B cell (primary cell): ENCODE measurements at regions not wholly inside any gene's neighbourhood (a gene's known extent, or its start where the extent isn't known, plus 50 kb on each side); places are given as distances from the start of the nearest gene placed in this dataset.

ENCODE experiments used
- ATAC-seq: fragments of 200-7000 bp; cut with Tn5 transposase; one replicate; pipeline ENCODE4 v1.10.0; 2021; ENCODE audit warnings: low read depth, mild to moderate bottlenecking, moderate number of reproducible peaks, moderate library complexity
- CTCF ChIA-PET: fragments of 350-600 bp; sonication (Branson Sonifier 250); formaldehyde crosslinking; loops from one replicate; lab custom pipeline; 2021; ENCODE audit warnings: antibody characterized with exemption, inconsistent platforms; lab: Charles Lee
- POLR2A ChIA-PET: fragments of 350-600 bp; sonication (Branson Sonifier 250); formaldehyde crosslinking; loops from one replicate; lab custom pipeline; 2021; ENCODE audit warnings: antibody characterized with exemption; lab: Charles Lee
- DNase-seq: peaks from one replicate; pipeline ENCODE4 v3.0.0; 2013
- H2AFZ ChIP-seq: 2 replicates; pipeline ENCODE4 v1.6.1; 2012; ENCODE audit warnings: mild to moderate bottlenecking, low read depth, low read length; ENCODE audit not compliant: insufficient read depth, poor library complexity, severe bottlenecking
- H3K27ac ChIP-seq, 2 donors: 1 replicate in 1 of 2; 2 replicates in 1 of 2; pipeline ENCODE4 v1.5.1; 2012 to 2013; ENCODE audit warnings: low read length in 2 of 2, mild to moderate bottlenecking in 2 of 2, moderate library complexity in 1 of 2
- H3K27me3 ChIP-seq, 4 experiments: fragments of 200-600 bp in 1 of 4; sonication (generic) in 1 of 4; replicated peaks in 1 of 4; 1 replicate in 2 of 4; 2 replicates in 2 of 4; pipeline versions ENCODE4 v1.6.1 to v1.7.0; 2013 to 2016; ENCODE audit warnings: low read length in 3 of 4, mild to moderate bottlenecking in 2 of 4, mixed read lengths in 1 of 4, moderate library complexity in 1 of 4; ENCODE audit not compliant: insufficient read depth in 4 of 4, control insufficient read depth in 3 of 4; ENCODE audit errors: control extremely low read depth in 1 of 4
- H3K36me3 ChIP-seq, 2 experiments: replicated peaks in 1 of 2; 1 replicate in 1 of 2; 2 replicates in 1 of 2; pipeline versions ENCODE4 v1.6.1 to v1.7.1; 2013; ENCODE audit warnings: low read length in 1 of 2; ENCODE audit not compliant: insufficient read depth in 2 of 2, control insufficient read depth in 1 of 2; ENCODE audit errors: control extremely low read depth in 1 of 2, extremely low read depth in 1 of 2
- H3K4me1 ChIP-seq, 2 donors: fragments of 200-600 bp in 1 of 2; sonication (generic) in 1 of 2; 1 replicate in 1 of 2; 2 replicates in 1 of 2; pipeline versions ENCODE4 v1.5.1 to v1.6.1; 2013 to 2017; ENCODE audit warnings: low read length in 2 of 2; ENCODE audit not compliant: control insufficient read depth in 2 of 2, insufficient read depth in 2 of 2
- H3K4me2 ChIP-seq: replicated peaks from 2 replicates; pipeline ENCODE3; 2012; ENCODE audit warnings: mild to moderate bottlenecking, low read depth, low read length; ENCODE audit not compliant: poor library complexity, severe bottlenecking
- H3K4me3 ChIP-seq, 5 experiments: fragments of 200-600 bp in 1 of 5; sonication (generic) in 1 of 5; 1 replicate in 3 of 5; 2 replicates in 2 of 5; pipeline versions ENCODE4 v1.5.1 to v1.7.0; 2011 to 2016; ENCODE audit warnings: low read length in 4 of 5, mild to moderate bottlenecking in 4 of 5, low read depth in 2 of 5, control low read depth in 1 of 5, moderate library complexity in 1 of 5; ENCODE audit not compliant: insufficient read depth in 1 of 5; ENCODE audit errors: control extremely low read depth in 1 of 5, extremely low read depth in 1 of 5
- H3K79me2 ChIP-seq: fragments of 200-600 bp; sonication (generic); one replicate; pipeline ENCODE4 v1.6.0; 2016; ENCODE audit warnings: low read length; ENCODE audit not compliant: control insufficient read depth, insufficient read depth
- H3K9ac ChIP-seq: fragments of 200-600 bp; sonication (generic); 2 replicates; pipeline ENCODE4 v1.6.1; 2017; ENCODE audit warnings: mild to moderate bottlenecking, low read length, moderate library complexity
- H3K9me3 ChIP-seq, 3 donors: one replicate each; pipeline versions ENCODE4 v1.6.1 to v1.7.1; 2013; ENCODE audit warnings: low read length in 2 of 3; ENCODE audit not compliant: control insufficient read depth in 2 of 3, insufficient read depth in 1 of 3; ENCODE audit errors: control extremely low read depth in 1 of 3
- H4K20me1 ChIP-seq: 2 replicates; pipeline ENCODE4 v1.6.0; 2012; ENCODE audit warnings: mild to moderate bottlenecking, low read length; ENCODE audit not compliant: insufficient read depth, control insufficient read depth, poor library complexity, severe bottlenecking
- H3K27ac Mint-ChIP-seq: one replicate; pipeline ENCODE4 v1.8.0; 2021; ENCODE audit warnings: mixed read lengths
- H3K27me3 Mint-ChIP-seq: one replicate; pipeline ENCODE4 v1.8.0; 2021; ENCODE audit warnings: mixed read lengths
- H3K4me1 Mint-ChIP-seq: one replicate; pipeline ENCODE4 v1.8.0; 2021; ENCODE audit warnings: mixed read lengths
- H3K4me3 Mint-ChIP-seq: one replicate; pipeline ENCODE4 v1.8.0; 2021; ENCODE audit warnings: mixed read lengths
- H3K9me3 Mint-ChIP-seq: one replicate; pipeline ENCODE4 v1.8.0; 2022; ENCODE audit warnings: mixed read lengths; ENCODE audit not compliant: insufficient read depth
- EZH2 ChIP-seq: IDR thresholded peaks from 2 replicates; pipeline ENCODE4 v1.6.1; 2012; ENCODE audit warnings: borderline replicate concordance, low read depth, mild to moderate bottlenecking, moderate library complexity, low read length; ENCODE audit not compliant: insufficient read depth, poor library complexity, severe bottlenecking
- WGBS: methylation state at CpG from one replicate; pipeline ENCODE4 v1.1.5; 2013; ENCODE audit warnings: missing lambda C conversion rate; ENCODE audit not compliant: insufficient coverage; 5-methylcytosine and 5-hydroxymethylcytosine counted together
- intact Hi-C: fragments of 100-400 bp; cut with micrococcal nuclease; formaldehyde crosslinking; loops from one replicate; pipeline ENCODE4 v1.10.0; 2022
- TF ChIP-seq, protein P1 (sequence below): fragments of 200-600 bp; IDR thresholded peaks from one replicate; pipeline ENCODE4 v1.8.0; 2022; ENCODE audit warnings: antibody characterized with exemption, mild to moderate bottlenecking

DNA sequence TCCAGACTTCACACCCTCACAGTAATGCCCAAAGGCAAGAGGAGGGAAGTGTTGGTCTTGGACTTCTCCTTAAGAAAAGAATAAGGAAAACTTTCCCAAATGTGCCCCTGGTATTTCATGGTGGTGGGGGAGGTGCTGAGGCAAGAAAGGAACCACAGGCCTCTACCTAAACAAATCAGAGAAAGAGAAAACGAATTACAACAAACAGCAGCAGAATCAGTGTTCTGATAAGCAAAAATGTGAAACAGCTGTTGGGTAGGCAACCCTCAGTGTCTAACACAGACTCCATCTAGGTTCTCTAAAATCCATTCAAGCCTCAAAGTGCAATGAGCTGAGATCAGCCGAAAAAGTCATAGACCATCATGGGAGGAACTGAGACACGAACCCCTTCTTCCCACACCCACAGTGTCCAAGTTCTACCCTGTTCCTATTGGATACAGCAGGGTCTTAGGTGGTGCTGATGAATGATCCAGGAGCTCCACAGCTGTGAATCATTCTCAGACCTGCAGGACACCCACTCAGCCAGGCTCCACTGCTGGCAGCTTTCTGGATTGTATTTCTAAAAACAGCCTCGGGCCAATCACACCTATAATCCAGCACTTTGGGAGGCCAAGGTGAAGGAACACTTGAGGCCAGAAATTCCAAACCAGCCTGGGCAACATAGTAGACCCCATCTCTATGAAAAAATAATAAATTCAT, 149.1 kb downstream of the PLPP3 start:
- Mint-ChIP-seq H3K4me1 (peaks cover 80% of the 10 kb centered on the region), H3K4me3 (no peak overlapping the region), H3K9me3 (no peaks in the 10 kb centered on the region), H3K27ac (peak overlapping the region; percentile 46), H3K27me3 (no peaks in the 10 kb centered on the region)
- DNase-seq (no peak), ATAC-seq (no peak)
- Histone ChIP-seq H3K4me3 (no peak overlapping the region), H3K9me3 (no peaks in the 10 kb centered on the region), H3K27ac (no peak overlapping the region), H3K36me3 (no peaks in the 10 kb centered on the region), H4K20me1 (no peaks in the 10 kb centered on the region), H3K4me1 (peaks cover 73 to 79% of the 10 kb centered on the region in 2 donors), H3K79me2 (no peaks in the 10 kb centered on the region), H2AFZ (no peak overlapping the region), H3K9ac (no peak overlapping the region), H3K4me2 (no peak overlapping the region), H3K27me3 (no peaks in the 10 kb centered on the region)
- CTCF ChIA-PET, result no interaction called here
- WGBS, result no CpG with 5 or more reads among the region's 4 CpGs
- intact Hi-C loops, result loop anchor here (5.0 kb wide), 1 partner anchor 42 kb away; no protein-coding TSS in a partner anchor
- TF ChIP-seq, protein P1, sequence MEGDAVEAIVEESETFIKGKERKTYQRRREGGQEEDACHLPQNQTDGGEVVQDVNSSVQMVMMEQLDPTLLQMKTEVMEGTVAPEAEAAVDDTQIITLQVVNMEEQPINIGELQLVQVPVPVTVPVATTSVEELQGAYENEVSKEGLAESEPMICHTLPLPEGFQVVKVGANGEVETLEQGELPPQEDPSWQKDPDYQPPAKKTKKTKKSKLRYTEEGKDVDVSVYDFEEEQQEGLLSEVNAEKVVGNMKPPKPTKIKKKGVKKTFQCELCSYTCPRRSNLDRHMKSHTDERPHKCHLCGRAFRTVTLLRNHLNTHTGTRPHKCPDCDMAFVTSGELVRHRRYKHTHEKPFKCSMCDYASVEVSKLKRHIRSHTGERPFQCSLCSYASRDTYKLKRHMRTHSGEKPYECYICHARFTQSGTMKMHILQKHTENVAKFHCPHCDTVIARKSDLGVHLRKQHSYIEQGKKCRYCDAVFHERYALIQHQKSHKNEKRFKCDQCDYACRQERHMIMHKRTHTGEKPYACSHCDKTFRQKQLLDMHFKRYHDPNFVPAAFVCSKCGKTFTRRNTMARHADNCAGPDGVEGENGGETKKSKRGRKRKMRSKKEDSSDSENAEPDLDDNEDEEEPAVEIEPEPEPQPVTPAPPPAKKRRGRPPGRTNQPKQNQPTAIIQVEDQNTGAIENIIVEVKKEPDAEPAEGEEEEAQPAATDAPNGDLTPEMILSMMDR, result no peak
- no peak for TF ChIP-seq EZH2
- POLR2A ChIA-PET, result no interaction called here

DNA sequence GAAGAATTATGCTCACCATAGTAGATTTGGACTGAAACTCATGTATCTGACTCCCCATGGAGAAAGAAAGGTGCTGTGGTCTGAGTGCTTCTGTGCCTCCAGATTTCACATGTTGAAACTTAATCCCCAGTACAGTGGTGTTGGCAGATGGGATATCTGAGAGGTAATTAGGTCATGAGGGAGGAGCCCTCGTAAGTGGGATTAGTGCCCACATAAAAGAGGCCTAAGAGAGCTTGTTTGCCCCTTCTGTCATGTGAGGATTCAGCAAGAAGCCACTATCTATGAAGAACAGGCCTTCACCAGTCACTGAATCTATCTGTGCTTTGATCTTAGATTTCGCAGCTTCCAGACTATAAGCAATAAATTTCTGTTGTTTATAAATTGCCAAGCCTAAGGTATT, 150.1 kb downstream of the PLPP3 start:
- H3K27me3 Mint-ChIP-seq, result no peaks in the 10 kb centered on the region
- ChIA-PET POLR2A (no interaction called here), CTCF (no interaction called here)
- no peak overlapping the region for H3K4me3 Mint-ChIP-seq
- H3K27ac Mint-ChIP-seq, result no peak overlapping the region
- H3K4me3 ChIP-seq, result no peak overlapping the region
- WGBS, result no CpG with 5 or more reads among the region's 2 CpGs
- TF ChIP-seq, protein P1, result no peak
- TF ChIP-seq EZH2, result no peak
- ATAC-seq (no peak), DNase-seq (no peak)
- intact Hi-C loops, result no loop called here
- no peak overlapping the region for H2AFZ ChIP-seq
- no peaks in the 10 kb centered on the region for H3K79me2 ChIP-seq
- peaks cover 80% of the 10 kb centered on the region for H3K4me1 Mint-ChIP-seq
- H3K36me3 ChIP-seq, result no peaks in the 10 kb centered on the region
- peaks cover 73 to 78% of the 10 kb centered on the region in 2 donors for H3K4me1 ChIP-seq
- no peaks in the 10 kb centered on the region for H3K27me3 ChIP-seq
- no peak overlapping the region for H3K27ac ChIP-seq
- H3K4me2 ChIP-seq, result no peak overlapping the region
- no peaks in the 10 kb centered on the region for H3K9me3 Mint-ChIP-seq
- H4K20me1 ChIP-seq, result no peaks in the 10 kb centered on the region
- H3K9ac ChIP-seq, result no peak overlapping the region
- H3K9me3 ChIP-seq, result no peaks in the 10 kb centered on the region
